Liver (tissue), 7 donors: ENCODE measurements at regions not wholly inside any gene's neighbourhood (a gene's known extent, or its start where the extent isn't known, plus 50 kb on each side); places are given as distances from the start of the nearest gene placed in this dataset.

Experiments
- DNase-seq: peaks from one replicate; pipeline ENCODE4 v3.0.0-alpha.2; 2017; ENCODE audit warnings: low spot score
- H3K27ac ChIP-seq, 2 donors: one replicate each; pipeline ENCODE4 v1.7.0; 2013; ENCODE audit warnings: inconsistent platforms in 2 of 2, low read length in 2 of 2, control low read depth in 1 of 2, low read depth in 1 of 2, mild to moderate bottlenecking in 1 of 2
- H3K27me3 ChIP-seq, 4 donors: one replicate each; pipeline versions ENCODE4 v1.6.1 to v1.7.0; 2013; ENCODE audit warnings: low read length in 3 of 4, inconsistent platforms in 1 of 4, mild to moderate bottlenecking in 1 of 4, moderate library complexity in 1 of 4; ENCODE audit not compliant: control insufficient read depth in 4 of 4, insufficient read depth in 4 of 4
- H3K36me3 ChIP-seq, 4 donors: one replicate each; pipeline versions ENCODE4 v1.6.1 to v1.7.0; 2013; ENCODE audit warnings: low read length in 3 of 4, mild to moderate bottlenecking in 3 of 4, low read depth in 1 of 4, moderate library complexity in 1 of 4; ENCODE audit not compliant: control insufficient read depth in 4 of 4, insufficient read depth in 3 of 4
- H3K4me1 ChIP-seq, 4 donors: one replicate each; pipeline versions ENCODE4 v1.6.1 to v1.7.0; 2013; ENCODE audit warnings: low read length in 3 of 4, mild to moderate bottlenecking in 3 of 4, moderate library complexity in 1 of 4; ENCODE audit not compliant: control insufficient read depth in 4 of 4, insufficient read depth in 4 of 4
- H3K4me3 ChIP-seq, 3 donors: one replicate each; pipeline versions ENCODE4 v1.6.1 to v1.7.0; 2013; ENCODE audit warnings: low read length in 3 of 3, control low read depth in 1 of 3, low read depth in 1 of 3, mild to moderate bottlenecking in 1 of 3
- H3K9ac ChIP-seq, 2 donors: one replicate each; pipeline ENCODE4 v1.7.0; 2013; ENCODE audit warnings: low read length in 2 of 2, mild to moderate bottlenecking in 2 of 2, moderate library complexity in 2 of 2, control low read depth in 1 of 2, low read depth in 1 of 2
- H3K9me3 ChIP-seq, 4 donors: one replicate each; pipeline versions ENCODE4 v1.6.1 to v1.7.0; 2013; ENCODE audit warnings: low read length in 3 of 4; ENCODE audit not compliant: control insufficient read depth in 4 of 4
- EGR1 ChIP-seq, 2 donors: IDR thresholded peaks; 2 replicates each; pipeline ENCODE4 v1.6.1; 2016 to 2018; ENCODE audit warnings: antibody characterized with exemption in 2 of 2, low read depth in 2 of 2
- FOXA1 ChIP-seq: IDR thresholded peaks from 2 replicates; pipeline ENCODE4 v1.6.1; 2016; ENCODE audit warnings: antibody characterized with exemption
- FOXA2 ChIP-seq: IDR thresholded peaks from 2 replicates; pipeline ENCODE4 v1.6.1; 2016; ENCODE audit warnings: antibody characterized with exemption
- GABPA ChIP-seq, 2 donors: IDR thresholded peaks in 1 of 2; conservative IDR thresholded peaks in 1 of 2; 2 replicates each; pipeline ENCODE4 v1.6.1; 2016; ENCODE audit warnings: antibody characterized with exemption in 2 of 2, mild to moderate bottlenecking in 1 of 2, moderate library complexity in 1 of 2
- HNF4A ChIP-seq, 2 donors: conservative IDR thresholded peaks; 2 replicates each; pipeline ENCODE4 v1.6.1; 2016; ENCODE audit warnings: antibody characterized with exemption in 2 of 2, mild to moderate bottlenecking in 2 of 2
- HNF4G ChIP-seq: IDR thresholded peaks from 2 replicates; pipeline ENCODE4 v1.6.1; 2016; ENCODE audit warnings: antibody characterized with exemption
- JUND ChIP-seq, 2 donors: IDR thresholded peaks; 2 replicates each; pipeline ENCODE4 v1.6.1; 2016; ENCODE audit warnings: antibody characterized with exemption in 2 of 2
- NR2F2 ChIP-seq: IDR thresholded peaks from 2 replicates; pipeline ENCODE4 v1.6.1; 2016; ENCODE audit warnings: antibody characterized with exemption
- RAD21 ChIP-seq, 2 donors: IDR thresholded peaks; 2 replicates each; pipeline ENCODE4 v1.6.1; 2016; ENCODE audit warnings: antibody characterized with exemption in 2 of 2, mild to moderate bottlenecking in 2 of 2
- SP1 ChIP-seq: IDR thresholded peaks from 2 replicates; pipeline ENCODE4 v1.6.1; 2018; ENCODE audit warnings: antibody characterized with exemption, mild to moderate bottlenecking
- TAF1 ChIP-seq: conservative IDR thresholded peaks from 2 replicates; pipeline ENCODE4 v1.6.1; 2016; ENCODE audit warnings: antibody characterized with exemption, mild to moderate bottlenecking
- YY1 ChIP-seq: IDR thresholded peaks from 2 replicates; pipeline ENCODE4 v1.6.1; 2016; ENCODE audit warnings: antibody characterized with exemption, mild to moderate bottlenecking
- WGBS: extraction: QIAGEN DNeasy Blood & Tissue Kit; methylation state at CpG from one replicate; pipeline ENCODE4 v1.1.7; 2013; 5-methylcytosine and 5-hydroxymethylcytosine counted together
- TF ChIP-seq, protein P1 (sequence below): IDR thresholded peaks from 2 replicates; pipeline ENCODE4 v1.6.1; 2016; ENCODE audit warnings: antibody characterized with exemption
- TF ChIP-seq, protein P2 (sequence below): IDR thresholded peaks from 2 replicates; pipeline ENCODE4 v1.6.1; 2016; ENCODE audit warnings: antibody characterized with exemption, mild to moderate bottlenecking
- TF ChIP-seq, protein P3 (sequence below): IDR thresholded peaks from 2 replicates; pipeline ENCODE4 v1.6.1; 2016; ENCODE audit warnings: antibody characterized with exemption
- TF ChIP-seq, protein P4 (sequence below): IDR thresholded peaks from 2 replicates; pipeline ENCODE4 v1.6.1; 2016; ENCODE audit warnings: antibody characterized with exemption
- donor health status: healthy.
- donor health status: healthy.
- donor health status: healthy.
- donor health status: healthy.

DNA sequence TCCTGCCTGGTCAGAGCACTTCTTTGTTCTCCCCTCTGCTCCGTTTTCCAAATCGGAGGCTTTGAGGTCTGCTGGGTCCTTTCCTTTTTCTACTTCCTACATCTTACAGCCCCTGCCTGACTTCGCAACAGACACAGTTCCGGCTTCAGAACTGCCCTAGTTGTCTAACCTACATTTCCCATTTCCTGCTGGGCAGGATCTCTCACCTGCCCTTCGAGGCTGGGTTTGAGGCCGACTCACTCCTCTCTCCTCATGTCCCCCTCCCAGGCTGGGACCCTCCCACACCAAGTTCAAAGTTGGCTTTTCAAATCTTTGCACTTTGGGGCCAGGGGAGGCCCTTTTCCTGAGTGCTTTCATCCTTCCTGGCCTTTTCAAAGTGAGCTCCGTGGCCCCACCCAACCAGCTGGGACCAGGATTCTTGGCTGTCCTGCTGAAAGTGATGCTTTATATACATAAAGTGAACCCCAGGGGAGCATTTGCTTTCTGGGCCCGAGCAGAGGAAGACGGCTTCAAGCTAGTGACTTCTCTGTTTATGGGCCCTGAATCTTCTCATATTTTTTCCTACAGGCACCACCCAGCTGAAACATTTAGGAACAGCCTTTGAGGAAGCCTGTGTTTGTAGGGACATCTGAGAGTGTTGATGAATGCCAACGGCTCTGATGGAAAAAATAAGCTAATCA, 281.0 kb upstream of the CRY1 start (continued):
- TF ChIP-seq, protein P1, sequence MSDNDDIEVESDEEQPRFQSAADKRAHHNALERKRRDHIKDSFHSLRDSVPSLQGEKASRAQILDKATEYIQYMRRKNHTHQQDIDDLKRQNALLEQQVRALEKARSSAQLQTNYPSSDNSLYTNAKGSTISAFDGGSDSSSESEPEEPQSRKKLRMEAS, result no peak
- TF ChIP-seq NR2F2 (no peak), HNF4G (no peak), FOXA1 (no peak), TAF1 (no peak), HNF4A (conservative IDR thresholded peaks at IDR 0.05) (no peak), EGR1 (IDR thresholded peaks at IDR 0.05; ENCODE audit: low read depth in 2 of 2) (no peak)

DNA sequence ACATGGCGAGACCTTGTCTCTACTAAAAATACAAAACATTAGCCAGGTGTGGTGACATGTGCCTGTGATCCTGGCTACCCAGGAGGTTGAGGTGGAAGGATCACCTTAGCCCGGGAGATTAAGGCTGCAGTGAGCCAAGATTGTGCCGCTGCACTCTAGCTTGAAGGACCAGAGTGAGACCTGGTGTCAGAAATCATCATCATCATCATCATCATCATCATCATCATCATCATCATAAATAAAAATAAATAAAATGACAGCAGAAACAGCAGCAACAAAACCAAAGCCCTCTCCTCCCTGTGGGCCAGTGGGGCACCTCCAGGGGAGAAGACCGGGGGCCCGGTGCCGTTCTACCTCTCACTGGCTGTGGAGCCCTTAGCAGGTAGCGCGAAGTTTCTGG, 281.9 kb upstream of the CRY1 start:
- WGBS, result 89% methylated on average over 8 of the region's 8 CpGs
- no peak for DNase-seq
- no peaks in the 10 kb centered on the region for H3K36me3 ChIP-seq
- peaks cover 0 to 7% (median 3%) of the 10 kb centered on the region in 4 donors for H3K4me1 ChIP-seq
- H3K27ac ChIP-seq, result no peak overlapping the region
- no peak overlapping the region for H3K9ac ChIP-seq
- H3K4me3 ChIP-seq, result no peak overlapping the region
- no peaks in the 10 kb centered on the region for H3K9me3 ChIP-seq
- TF ChIP-seq JUND (IDR thresholded peaks at IDR 0.05) (no peak), TAF1 (no peak), FOXA2 (no peak), YY1 (no peak), NR2F2 (no peak), EGR1 (IDR thresholded peaks at IDR 0.05; ENCODE audit: low read depth in 2 of 2) (no peak)
- TF ChIP-seq, protein P2, sequence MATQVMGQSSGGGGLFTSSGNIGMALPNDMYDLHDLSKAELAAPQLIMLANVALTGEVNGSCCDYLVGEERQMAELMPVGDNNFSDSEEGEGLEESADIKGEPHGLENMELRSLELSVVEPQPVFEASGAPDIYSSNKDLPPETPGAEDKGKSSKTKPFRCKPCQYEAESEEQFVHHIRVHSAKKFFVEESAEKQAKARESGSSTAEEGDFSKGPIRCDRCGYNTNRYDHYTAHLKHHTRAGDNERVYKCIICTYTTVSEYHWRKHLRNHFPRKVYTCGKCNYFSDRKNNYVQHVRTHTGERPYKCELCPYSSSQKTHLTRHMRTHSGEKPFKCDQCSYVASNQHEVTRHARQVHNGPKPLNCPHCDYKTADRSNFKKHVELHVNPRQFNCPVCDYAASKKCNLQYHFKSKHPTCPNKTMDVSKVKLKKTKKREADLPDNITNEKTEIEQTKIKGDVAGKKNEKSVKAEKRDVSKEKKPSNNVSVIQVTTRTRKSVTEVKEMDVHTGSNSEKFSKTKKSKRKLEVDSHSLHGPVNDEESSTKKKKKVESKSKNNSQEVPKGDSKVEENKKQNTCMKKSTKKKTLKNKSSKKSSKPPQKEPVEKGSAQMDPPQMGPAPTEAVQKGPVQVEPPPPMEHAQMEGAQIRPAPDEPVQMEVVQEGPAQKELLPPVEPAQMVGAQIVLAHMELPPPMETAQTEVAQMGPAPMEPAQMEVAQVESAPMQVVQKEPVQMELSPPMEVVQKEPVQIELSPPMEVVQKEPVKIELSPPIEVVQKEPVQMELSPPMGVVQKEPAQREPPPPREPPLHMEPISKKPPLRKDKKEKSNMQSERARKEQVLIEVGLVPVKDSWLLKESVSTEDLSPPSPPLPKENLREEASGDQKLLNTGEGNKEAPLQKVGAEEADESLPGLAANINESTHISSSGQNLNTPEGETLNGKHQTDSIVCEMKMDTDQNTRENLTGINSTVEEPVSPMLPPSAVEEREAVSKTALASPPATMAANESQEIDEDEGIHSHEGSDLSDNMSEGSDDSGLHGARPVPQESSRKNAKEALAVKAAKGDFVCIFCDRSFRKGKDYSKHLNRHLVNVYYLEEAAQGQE, result no peak
- no peaks in the 10 kb centered on the region for H3K27me3 ChIP-seq

DNA sequence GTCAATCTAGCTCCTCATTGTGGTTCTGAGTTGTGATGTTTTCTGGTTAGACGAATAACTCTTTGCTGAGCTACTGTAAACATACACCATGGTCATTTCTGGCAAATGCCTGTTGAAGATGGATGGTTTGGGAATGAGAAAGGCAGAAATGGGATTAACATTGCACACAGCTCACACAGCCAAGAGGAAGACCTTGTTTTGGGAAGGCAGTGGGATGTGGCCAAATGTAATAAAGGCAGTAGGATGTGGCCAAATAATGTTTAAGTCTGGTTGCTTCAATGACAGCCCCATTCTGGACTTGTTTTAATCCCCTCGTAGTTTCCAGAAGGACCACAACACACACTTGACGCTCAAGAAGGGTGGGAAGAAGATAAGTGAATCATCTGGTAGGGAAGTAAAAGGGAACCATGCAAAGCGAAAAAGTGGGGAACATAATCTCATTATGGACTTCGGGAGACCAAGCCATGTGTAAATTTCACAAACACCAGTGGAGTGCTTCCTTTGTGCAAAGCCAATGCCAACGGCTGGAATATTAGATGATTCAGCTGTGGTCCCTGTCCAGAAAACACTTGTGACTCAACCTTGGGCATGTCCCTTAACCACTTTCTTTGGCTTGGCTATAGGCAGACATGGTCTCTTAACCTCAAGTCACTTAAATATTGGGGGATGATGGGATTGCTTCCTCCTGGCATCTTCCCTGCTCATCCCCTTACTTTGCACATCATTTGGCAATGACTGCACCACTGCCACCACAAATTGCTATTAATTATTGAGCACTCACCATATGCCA, 284.4 kb upstream of the CRY1 start:
- H3K4me1 ChIP-seq, result peaks cover 0 to 7% (median 3%) of the 10 kb centered on the region in 4 donors
- H3K9ac ChIP-seq, result no peak overlapping the region
- H3K9me3 ChIP-seq, result no peaks in the 10 kb centered on the region
- no peaks in the 10 kb centered on the region for H3K36me3 ChIP-seq
- H3K27me3 ChIP-seq, result no peaks in the 10 kb centered on the region
- H3K4me3 ChIP-seq, result no peak overlapping the region
- WGBS, result 94% methylated on average over 6 of the region's 6 CpGs
- no peak overlapping the region for H3K27ac ChIP-seq
- no peak for DNase-seq
- TF ChIP-seq SP1, result no peak
- no peak for TF ChIP-seq TAF1
- TF ChIP-seq, protein P3, sequence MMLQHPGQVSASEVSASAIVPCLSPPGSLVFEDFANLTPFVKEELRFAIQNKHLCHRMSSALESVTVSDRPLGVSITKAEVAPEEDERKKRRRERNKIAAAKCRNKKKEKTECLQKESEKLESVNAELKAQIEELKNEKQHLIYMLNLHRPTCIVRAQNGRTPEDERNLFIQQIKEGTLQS, result no peak
- no peak for TF ChIP-seq JUND (IDR thresholded peaks at IDR 0.05)
- TF ChIP-seq HNF4A (conservative IDR thresholded peaks at IDR 0.05), result no peak
- TF ChIP-seq FOXA1, result no peak
- no peak for TF ChIP-seq FOXA2
- no peak for TF ChIP-seq HNF4G
- TF ChIP-seq YY1, result no peak
- TF ChIP-seq, protein P4, sequence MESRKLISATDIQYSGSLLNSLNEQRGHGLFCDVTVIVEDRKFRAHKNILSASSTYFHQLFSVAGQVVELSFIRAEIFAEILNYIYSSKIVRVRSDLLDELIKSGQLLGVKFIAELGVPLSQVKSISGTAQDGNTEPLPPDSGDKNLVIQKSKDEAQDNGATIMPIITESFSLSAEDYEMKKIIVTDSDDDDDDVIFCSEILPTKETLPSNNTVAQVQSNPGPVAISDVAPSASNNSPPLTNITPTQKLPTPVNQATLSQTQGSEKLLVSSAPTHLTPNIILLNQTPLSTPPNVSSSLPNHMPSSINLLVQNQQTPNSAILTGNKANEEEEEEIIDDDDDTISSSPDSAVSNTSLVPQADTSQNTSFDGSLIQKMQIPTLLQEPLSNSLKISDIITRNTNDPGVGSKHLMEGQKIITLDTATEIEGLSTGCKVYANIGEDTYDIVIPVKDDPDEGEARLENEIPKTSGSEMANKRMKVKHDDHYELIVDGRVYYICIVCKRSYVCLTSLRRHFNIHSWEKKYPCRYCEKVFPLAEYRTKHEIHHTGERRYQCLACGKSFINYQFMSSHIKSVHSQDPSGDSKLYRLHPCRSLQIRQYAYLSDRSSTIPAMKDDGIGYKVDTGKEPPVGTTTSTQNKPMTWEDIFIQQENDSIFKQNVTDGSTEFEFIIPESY, result no peak
- TF ChIP-seq, protein P1, result no peak
- TF ChIP-seq NR2F2, result no peak
- TF ChIP-seq, protein P2, result no peak
- no peak for TF ChIP-seq RAD21 (IDR thresholded peaks at IDR 0.05)
- no peak for TF ChIP-seq GABPA (IDR thresholded peaks at IDR 0.05 in 1 of 2, conservative IDR thresholded peaks at IDR 0.05 in 1 of 2)
